GM19328 (cell line): ENCODE measurements at regions not wholly inside any gene's neighbourhood (a gene's known extent, or its start where the extent isn't known, plus 50 kb on each side); places are given as distances from the start of the nearest gene placed in this dataset.

Source experiments
- ATAC-seq: cut with Tn5 transposase; IDR thresholded peaks from one replicate; pipeline ENCODE4 v1.9.1; 2021; ENCODE audit warnings: mild to moderate bottlenecking, moderate library complexity; ENCODE audit not compliant: unreplicated experiment

DNA sequence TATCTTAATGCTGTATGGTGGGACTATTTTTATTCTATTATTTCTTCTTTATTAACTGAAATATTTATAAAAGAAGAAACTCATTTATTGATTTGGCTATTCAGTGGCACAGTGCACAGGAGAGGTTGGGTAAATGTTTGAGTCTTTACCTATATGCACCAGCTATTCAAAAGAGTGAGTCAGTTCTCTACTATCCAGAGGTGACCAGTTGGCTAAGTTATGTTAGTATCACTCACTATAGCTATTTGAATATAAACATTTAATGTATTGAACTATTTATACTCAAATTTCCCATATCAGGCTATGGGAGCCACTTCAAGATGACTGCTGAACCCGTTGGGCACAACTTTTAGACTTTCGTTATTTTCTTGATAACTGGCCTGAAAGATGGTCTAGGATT, 106.1 kb upstream of the VEGFC start:
- ATAC-seq: no peak

- peak; percentile 71 for ATAC-seq
Measured at GRCh38 chr4:176902710-176903323, 110.1 kb upstream of the VEGFC start.

GRCh38 chr4:176906709-176907108, 114.0 kb upstream of the VEGFC start:
- ATAC-seq: no peak

DNA sequence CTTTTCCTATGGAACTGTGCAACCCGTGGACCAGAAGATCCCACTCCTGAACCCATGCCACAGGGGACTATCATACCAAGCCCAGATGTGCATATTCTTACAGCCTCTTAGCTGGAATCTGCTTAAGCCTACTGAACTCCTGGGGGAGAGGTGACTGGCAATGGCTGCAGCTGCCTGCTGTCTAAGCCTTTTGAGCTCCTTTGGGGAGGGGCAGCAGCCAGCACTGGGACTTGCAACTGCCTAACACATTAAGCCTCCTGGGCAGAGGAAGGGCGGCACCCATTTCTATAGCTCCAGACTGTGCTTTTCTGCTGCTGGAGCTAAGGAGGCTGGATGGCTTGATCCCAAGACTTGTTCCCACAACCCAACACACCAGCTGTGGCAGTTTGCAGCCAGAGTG, 117.9 kb upstream of the VEGFC start:
- ATAC-seq: no peak

GRCh38 chr4:176919631-176920030, 126.9 kb upstream of the VEGFC start:
- ATAC-seq: no peak

GRCh38 chr4:176920694-176921093, 128.0 kb upstream of the VEGFC start:
- no peak for ATAC-seq

- no peak for ATAC-seq
Measured at GRCh38 chr4:176921256-176921655, 128.5 kb upstream of the VEGFC start.

DNA sequence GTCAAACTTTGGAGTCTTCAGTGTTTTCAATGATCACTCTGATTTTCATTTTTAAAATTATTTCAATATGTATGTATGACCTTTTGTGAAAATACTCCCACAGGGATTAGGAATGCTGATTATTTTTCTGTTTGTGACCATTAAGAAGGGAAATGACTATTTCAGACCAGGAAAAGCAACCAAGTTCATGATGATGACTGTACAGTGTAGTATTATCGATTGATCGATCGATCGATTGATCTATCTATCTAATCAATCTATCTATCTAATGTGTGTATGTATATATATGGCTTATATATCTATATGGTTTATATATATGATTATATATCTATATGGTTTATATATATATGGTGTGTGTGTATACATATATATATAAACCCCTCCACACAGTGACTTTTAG, 131.5 kb upstream of the VEGFC start:
- no peak for ATAC-seq

GRCh38 chr4:176925962-176926361, 133.2 kb upstream of the VEGFC start:
- no peak for ATAC-seq

- ATAC-seq: no peak
Measured at GRCh38 chr4:176927117-176927516, 134.4 kb upstream of the VEGFC start.

DNA sequence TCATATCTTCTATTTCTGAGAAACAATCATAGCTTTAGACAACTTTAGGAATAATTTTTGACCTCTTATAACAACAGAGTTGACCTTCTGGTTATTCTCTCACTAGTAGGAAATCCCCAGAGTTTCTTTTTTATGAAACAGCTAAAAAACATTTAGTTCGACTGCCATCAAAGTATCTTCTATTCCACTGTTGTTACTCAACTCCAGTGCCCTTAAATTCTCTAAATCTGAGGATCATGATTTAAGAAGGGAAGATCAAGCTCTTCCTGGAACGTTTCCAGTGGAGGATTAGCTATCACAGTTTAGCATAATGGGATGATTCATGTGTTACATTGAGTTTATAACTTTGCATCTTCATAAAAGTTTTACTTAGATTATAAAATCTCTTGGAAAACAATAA, 134.9 kb upstream of the VEGFC start:
- no peak for ATAC-seq

- no peak for ATAC-seq
Measured at GRCh38 chr4:176939445-176939844, 146.7 kb upstream of the VEGFC start.

DNA sequence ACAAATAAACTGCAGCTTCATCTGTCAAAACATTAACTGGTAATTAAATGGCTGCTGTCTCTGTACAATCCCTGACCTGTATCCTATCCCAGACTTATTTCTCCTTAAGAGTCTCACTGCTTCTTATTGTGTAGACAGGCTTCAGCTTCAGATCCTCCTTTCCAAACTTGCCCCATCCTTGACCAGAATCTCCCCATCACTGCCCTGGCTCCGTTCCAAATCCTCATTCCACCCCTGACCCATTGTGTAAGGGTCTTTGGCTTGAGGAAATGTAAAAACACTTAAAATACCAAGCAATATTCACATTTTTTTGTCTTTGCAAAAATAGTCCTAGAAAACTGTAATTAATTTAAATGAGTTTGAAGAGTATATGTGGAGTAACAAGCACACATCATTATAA, 152.6 kb upstream of the VEGFC start:
- no peak for ATAC-seq

- no peak for ATAC-seq
Measured at GRCh38 chr4:176949029-176949428, 156.3 kb upstream of the VEGFC start.

DNA sequence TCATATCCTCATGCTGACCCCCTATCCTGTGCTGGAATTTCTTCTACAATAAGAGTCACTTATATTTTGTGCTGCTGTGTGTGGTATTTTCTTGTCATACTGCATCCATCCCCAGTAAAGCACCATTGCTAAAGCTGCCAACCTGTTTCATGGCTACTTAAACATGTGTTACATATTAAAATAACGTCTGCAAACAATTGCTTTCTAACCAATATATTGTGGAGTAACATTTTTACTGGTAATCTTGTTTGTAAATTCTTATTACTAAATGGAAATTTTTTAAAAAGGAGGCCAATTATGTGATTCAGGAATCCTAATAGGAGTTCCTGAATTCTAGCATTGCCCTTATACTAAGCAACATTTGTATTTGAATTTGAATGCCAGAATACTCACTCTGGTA, 160.3 kb upstream of the VEGFC start:
- ATAC-seq: no peak

DNA sequence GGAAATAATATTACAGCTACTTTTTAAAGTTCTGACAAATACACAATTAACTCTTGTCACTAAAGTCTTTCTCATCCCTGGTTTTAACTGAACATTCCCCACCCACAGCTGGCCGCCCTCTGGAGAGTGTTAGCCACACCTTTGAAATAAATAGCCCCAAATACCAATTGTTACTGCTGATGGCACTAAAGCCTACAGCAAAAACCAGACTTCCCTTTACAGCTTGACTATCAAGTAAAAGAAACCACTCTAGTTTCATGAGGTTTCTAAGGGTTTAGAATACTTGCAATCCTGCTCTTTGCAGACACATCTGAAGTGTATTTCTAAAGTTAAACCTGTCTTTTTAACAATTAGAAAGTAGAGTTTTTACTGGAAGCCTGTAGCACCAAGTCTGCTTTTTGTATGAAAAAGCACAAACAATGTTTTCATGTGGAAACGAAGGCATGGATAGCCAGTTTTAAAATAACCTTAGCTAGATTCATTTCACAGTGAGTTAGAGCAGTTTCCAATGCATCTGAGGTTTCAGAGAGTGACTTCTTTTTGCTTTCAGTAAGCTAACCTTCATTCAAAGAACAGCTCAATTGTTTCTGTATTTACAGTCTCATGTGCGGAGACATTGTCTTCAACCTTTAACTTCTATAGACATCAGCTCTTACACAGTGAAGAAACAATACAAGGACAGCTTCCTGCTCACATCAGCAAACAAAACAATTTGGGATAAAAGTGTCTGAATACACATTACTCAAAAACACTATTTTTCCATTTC, 164.8 kb upstream of the VEGFC start:
- no peak for ATAC-seq

GRCh38 chr4:176959980-176960379, 167.3 kb upstream of the VEGFC start:
- ATAC-seq: no peak

DNA sequence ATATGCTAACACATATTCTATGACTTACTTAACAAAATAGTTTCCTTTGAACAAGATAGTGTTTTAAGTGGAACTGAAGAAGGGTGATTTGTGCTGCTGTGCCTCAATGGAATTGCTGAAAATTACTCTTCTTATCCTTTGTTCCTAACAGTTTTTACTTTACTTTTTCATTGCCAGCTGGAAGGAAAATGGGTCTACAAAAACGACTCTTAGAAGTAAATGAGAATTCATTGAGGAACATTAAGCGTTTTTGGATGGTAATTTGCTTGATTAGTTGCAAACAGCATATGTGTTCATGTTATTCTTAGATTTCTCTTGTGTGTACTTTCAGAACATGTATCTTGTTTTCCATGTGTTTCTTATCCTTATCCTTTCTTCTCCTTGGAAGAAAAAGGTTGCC, 170.4 kb upstream of the VEGFC start:
- no peak for ATAC-seq

- no peak for ATAC-seq
Measured at GRCh38 chr4:176964116-176964691, 171.5 kb upstream of the VEGFC start.

GRCh38 chr4:176967586-176967985, 174.9 kb upstream of the VEGFC start:
- ATAC-seq: no peak

- no peak for ATAC-seq
Measured at GRCh38 chr4:176968094-176968493, 175.4 kb upstream of the VEGFC start.

DNA sequence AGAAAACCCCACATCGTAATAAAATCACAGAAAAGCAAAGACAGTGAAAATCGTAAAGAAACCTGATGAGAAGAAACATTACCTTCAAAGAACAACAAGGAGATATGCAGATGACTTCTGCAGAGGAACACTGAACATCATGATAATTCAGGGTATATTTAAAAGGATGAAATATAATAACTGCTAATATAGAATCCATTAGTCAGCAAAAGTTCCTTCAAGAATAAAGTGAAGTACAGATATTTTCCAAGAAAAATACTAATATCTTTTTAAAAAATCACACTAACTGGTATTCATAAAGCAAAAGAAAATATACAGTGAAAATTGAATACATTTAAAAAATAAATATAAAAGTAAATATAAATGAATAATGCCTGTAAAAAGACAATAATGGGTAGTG, 176.3 kb upstream of the VEGFC start:
- no peak for ATAC-seq
